ENCODE measurements at regions not wholly inside any gene's neighbourhood (a gene's known extent, or its start where the extent isn't known, plus 50 kb on each side); places are given as distances from the start of the nearest gene placed in this dataset.

DNA sequence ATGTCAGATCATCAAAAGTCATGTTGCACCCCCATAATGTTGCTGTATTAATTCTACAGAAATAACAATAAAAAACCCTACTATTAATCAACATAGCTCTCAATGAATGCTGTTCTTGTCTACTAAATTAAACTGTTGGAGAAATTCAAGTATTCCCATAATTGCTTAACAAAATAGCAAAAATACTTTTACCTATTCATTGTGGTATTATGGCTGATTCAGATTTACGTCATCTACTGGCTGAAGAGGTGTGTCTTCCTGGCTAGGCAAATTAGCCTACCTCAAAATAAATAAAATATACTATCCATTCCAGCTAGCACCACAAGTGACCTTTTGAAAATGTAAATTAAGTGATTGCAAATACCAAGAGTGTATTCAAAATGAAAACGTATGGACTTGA lies 249.4 kb downstream of the MEIS1 start:
- H3K4me1 ChIP-seq (ENCODE audit: control insufficient read depth, insufficient read depth, low read length) = no peaks in the 10 kb centered on the region
- no peak overlapping the region for H3K4me3 ChIP-seq
- ChIA-PET CTCF (no interaction called here), POLR2A (no interaction called here), RAD21 (ENCODE audit: unreplicated experiment) (no interaction called here), SMC1A (ENCODE audit: uncharacterized antibody, unreplicated experiment) (no interaction called here)
- H3K9me3 ChIP-seq (replicated peaks; ENCODE audit: control insufficient read depth, insufficient read depth, low read length) = no peaks in the 10 kb centered on the region
- H3K4me2 ChIP-seq (ENCODE audit: control insufficient read depth, insufficient read depth) = no peak overlapping the region
- no peaks in the 10 kb centered on the region for H3K36me3 ChIP-seq (ENCODE audit: control insufficient read depth in 2 of 2, insufficient read depth in 2 of 2, low read length in 1 of 2)
- no peaks in the 10 kb centered on the region for H3K27me3 ChIP-seq (replicated peaks in 1 of 2; ENCODE audit: control insufficient read depth in 2 of 2, insufficient read depth in 2 of 2, low read length in 1 of 2)
- no peaks in the 10 kb centered on the region for H4K20me1 ChIP-seq (ENCODE audit: control insufficient read depth, insufficient read depth)
- intact Hi-C loops (cut with micrococcal nuclease; ENCODE audit: unreplicated experiment) = no loop called here
- H3K27ac ChIP-seq (ENCODE audit: control insufficient read depth, insufficient read depth) = no peak overlapping the region
- no peaks in the 10 kb centered on the region for H3K79me2 ChIP-seq (ENCODE audit: control insufficient read depth, insufficient read depth, low read length)
- WGBS (ENCODE audit: insufficient coverage, insufficient replicate concordance, low lambda C conversion rate, missing lambda C conversion rate) = 3% methylated on average over 2 of the region's 2 CpGs
- no TSS peak for BruUV-seq (replicated peaks)
- FAIRE-seq = no peak
- no peak for ATAC-seq
- no peak overlapping the region for H3K9ac ChIP-seq (ENCODE audit: control insufficient read depth, insufficient read depth, low read length)
- in situ Hi-C loops (cut with MboI) = no loop called here
- DNase-seq (ENCODE audit: low read depth, low spot score) = no peak
- TF ChIP-seq, protein P1, sequence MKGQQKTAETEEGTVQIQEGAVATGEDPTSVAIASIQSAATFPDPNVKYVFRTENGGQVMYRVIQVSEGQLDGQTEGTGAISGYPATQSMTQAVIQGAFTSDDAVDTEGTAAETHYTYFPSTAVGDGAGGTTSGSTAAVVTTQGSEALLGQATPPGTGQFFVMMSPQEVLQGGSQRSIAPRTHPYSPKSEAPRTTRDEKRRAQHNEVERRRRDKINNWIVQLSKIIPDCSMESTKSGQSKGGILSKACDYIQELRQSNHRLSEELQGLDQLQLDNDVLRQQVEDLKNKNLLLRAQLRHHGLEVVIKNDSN (IDR thresholded peaks at IDR 0.05; ENCODE audit: borderline replicate concordance, extremely low read length, insufficient read depth, low read depth, low read length) = no peak
- no peak for TF ChIP-seq IKZF2 (IDR thresholded peaks at IDR 0.05)
- TF ChIP-seq YY1 (IDR thresholded peaks at IDR 0.05; ENCODE audit: low read depth, low read length) = no peak
- TF ChIP-seq SREBF2 (IDR thresholded peaks at IDR 0.05; ENCODE audit: low read length) = no peak
- TF ChIP-seq MYB (IDR thresholded peaks at IDR 0.05; ENCODE audit: borderline replicate concordance, low read depth, low read length) = no peak
- no peak for TF ChIP-seq MEF2A (IDR thresholded peaks at IDR 0.05; ENCODE audit: insufficient read depth, low read depth, low read length)
- TF ChIP-seq, protein P2, sequence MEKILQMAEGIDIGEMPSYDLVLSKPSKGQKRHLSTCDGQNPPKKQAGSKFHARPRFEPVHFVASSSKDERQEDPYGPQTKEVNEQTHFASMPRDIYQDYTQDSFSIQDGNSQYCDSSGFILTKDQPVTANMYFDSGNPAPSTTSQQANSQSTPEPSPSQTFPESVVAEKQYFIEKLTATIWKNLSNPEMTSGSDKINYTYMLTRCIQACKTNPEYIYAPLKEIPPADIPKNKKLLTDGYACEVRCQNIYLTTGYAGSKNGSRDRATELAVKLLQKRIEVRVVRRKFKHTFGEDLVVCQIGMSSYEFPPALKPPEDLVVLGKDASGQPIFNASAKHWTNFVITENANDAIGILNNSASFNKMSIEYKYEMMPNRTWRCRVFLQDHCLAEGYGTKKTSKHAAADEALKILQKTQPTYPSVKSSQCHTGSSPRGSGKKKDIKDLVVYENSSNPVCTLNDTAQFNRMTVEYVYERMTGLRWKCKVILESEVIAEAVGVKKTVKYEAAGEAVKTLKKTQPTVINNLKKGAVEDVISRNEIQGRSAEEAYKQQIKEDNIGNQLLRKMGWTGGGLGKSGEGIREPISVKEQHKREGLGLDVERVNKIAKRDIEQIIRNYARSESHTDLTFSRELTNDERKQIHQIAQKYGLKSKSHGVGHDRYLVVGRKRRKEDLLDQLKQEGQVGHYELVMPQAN (conservative IDR thresholded peaks at IDR 0.05) = no peak
- no peak for TF ChIP-seq CHD2 (IDR thresholded peaks at IDR 0.05; ENCODE audit: borderline replicate concordance, low read depth, low read length)
- TF ChIP-seq ZNF622 (IDR thresholded peaks at IDR 0.05) = no peak
- TF ChIP-seq CBX3 (IDR thresholded peaks at IDR 0.05; ENCODE audit: borderline replicate concordance, low read depth) = no peak
- TF ChIP-seq EED (IDR thresholded peaks at IDR 0.05; ENCODE audit: low read depth) = no peak
- no peak for TF ChIP-seq SIN3A (IDR thresholded peaks at IDR 0.05; ENCODE audit: low read depth, low read length)
- no peak for TF ChIP-seq RCOR1 (conservative IDR thresholded peaks at IDR 0.05; ENCODE audit: low read depth, low read length)
- no peak for TF ChIP-seq CHD4 (IDR thresholded peaks at IDR 0.05)
- TF ChIP-seq, protein P3, sequence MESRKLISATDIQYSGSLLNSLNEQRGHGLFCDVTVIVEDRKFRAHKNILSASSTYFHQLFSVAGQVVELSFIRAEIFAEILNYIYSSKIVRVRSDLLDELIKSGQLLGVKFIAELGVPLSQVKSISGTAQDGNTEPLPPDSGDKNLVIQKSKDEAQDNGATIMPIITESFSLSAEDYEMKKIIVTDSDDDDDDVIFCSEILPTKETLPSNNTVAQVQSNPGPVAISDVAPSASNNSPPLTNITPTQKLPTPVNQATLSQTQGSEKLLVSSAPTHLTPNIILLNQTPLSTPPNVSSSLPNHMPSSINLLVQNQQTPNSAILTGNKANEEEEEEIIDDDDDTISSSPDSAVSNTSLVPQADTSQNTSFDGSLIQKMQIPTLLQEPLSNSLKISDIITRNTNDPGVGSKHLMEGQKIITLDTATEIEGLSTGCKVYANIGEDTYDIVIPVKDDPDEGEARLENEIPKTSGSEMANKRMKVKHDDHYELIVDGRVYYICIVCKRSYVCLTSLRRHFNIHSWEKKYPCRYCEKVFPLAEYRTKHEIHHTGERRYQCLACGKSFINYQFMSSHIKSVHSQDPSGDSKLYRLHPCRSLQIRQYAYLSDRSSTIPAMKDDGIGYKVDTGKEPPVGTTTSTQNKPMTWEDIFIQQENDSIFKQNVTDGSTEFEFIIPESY (IDR thresholded peaks at IDR 0.05) = no peak
- no peak for TF ChIP-seq POLR2A (IDR thresholded peaks at IDR 0.05; ENCODE audit: low read depth, low read length)
- no peak for TF ChIP-seq CREB1 (IDR thresholded peaks at IDR 0.05; ENCODE audit: low read depth)
- TF ChIP-seq NFYA (IDR thresholded peaks at IDR 0.05; ENCODE audit: borderline replicate concordance, low read depth, low read length) = no peak
- H2AFZ ChIP-seq (ENCODE audit: control insufficient read depth, low read depth, low read length) = no peak overlapping the region

All from GM12878 (cell line).